ENCODE measurements at regions not wholly inside any gene's neighbourhood (a gene's known extent, or its start where the extent isn't known, plus 50 kb on each side); places are given as distances from the start of the nearest gene placed in this dataset.

DNA sequence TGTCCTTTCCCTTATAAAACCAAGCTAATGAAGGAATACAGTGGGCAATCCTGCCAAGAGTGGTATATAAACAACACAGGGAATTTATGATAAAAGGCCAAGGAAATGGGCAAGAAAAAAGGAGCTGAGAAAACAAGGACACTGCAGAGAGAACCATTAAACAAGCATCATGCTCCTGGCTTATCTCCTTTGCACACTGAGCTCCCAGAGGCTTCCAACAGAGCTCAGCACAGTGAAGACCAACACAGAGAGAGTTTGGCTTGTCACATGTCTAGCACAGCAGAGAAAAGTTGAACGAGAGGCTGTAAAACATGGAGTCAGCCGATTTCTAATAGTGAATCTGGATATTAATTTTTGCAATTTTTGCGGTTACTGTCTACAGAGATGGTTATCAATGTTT, 68.0 kb upstream of the KLF7 start:
- TF ChIP-seq CTCF (IDR thresholded peaks at IDR 0.05) = no peak
- H3K27ac ChIP-seq = no peak overlapping the region

GRCh38 chr2:207235621-207236020, 69.9 kb upstream of the KLF7 start:
- Histone ChIP-seq H3K4me2 (ENCODE audit: low read length) (no peak overlapping the region), H3K4me3 (ENCODE audit: low read depth, low read length) (no peak overlapping the region), H3K4me1 (no peaks in the 10 kb centered on the region), H2AFZ (no peak overlapping the region), H3K27ac (no peak overlapping the region), H3K9ac (no peak overlapping the region), H3K79me2 (no peaks in the 10 kb centered on the region), H3K36me3 (ENCODE audit: control insufficient read depth, insufficient read depth, low read length) (no peaks in the 10 kb centered on the region), H3K27me3 (ENCODE audit: control insufficient read depth, insufficient read depth, low read length) (no peaks in the 10 kb centered on the region), H3K9me3 (ENCODE audit: control insufficient read depth, low read length) (no peaks in the 10 kb centered on the region)
- TF ChIP-seq CTCF (IDR thresholded peaks at IDR 0.05) = no peak

More for the DNA sequence above, 68.0 kb upstream of the KLF7 start:
- H3K4me3 ChIP-seq (ENCODE audit: low read depth, low read length) = no peak overlapping the region
- no peak overlapping the region for H3K9ac ChIP-seq
- no peaks in the 10 kb centered on the region for H3K36me3 ChIP-seq (ENCODE audit: control insufficient read depth, insufficient read depth, low read length)
- no peak overlapping the region for H2AFZ ChIP-seq
- H3K79me2 ChIP-seq = no peaks in the 10 kb centered on the region
- H3K27me3 ChIP-seq (ENCODE audit: control insufficient read depth, insufficient read depth, low read length) = no peaks in the 10 kb centered on the region
- no peak overlapping the region for H3K4me2 ChIP-seq (ENCODE audit: low read length)
- no peaks in the 10 kb centered on the region for H3K9me3 ChIP-seq (ENCODE audit: control insufficient read depth, low read length)
- H3K4me1 ChIP-seq = no peaks in the 10 kb centered on the region

DNA sequence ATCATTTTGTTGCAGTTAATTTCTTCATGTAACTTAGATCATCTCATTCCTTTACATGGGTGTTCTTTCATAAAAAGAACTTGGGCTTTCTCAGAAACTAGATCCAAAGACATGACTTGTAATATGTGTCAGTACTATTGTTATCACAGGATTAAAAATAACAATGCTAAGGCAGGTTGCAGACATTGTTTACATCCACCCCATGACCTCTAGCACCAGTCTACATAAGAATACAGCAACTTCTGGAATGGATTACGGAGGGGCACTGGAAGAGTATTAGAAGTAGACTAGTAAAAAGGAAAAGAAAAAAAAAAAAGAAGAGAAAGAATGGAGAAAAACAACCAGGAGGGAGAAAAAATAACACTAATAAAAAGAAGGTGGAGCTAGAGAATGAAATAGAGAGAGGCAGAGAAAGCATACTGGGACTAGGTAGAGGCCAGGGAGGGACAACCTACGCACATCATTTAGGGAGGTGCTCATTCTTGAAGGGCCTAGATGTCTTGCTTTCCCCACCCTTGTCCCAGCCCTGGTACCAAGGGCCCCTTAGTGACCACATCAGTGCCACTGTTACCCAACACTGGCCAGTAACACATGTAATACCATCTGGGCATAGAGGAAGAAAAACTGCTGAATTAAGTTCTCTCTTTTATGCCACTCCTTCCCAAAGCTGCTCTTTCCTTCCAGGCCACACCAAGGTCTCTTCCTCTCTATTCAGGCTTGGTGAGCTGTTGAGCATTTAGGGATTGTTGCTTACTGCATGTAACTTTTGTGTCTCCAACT, 70.6 kb upstream of the KLF7 start:
- Histone ChIP-seq H3K9me3 (ENCODE audit: control insufficient read depth, low read length) (no peaks in the 10 kb centered on the region), H3K27ac (no peak overlapping the region), H3K4me1 (no peaks in the 10 kb centered on the region)

GRCh38 chr2:207238831-207239701, 73.3 kb upstream of the KLF7 start:
- Histone ChIP-seq H3K79me2 (no peaks in the 10 kb centered on the region), H3K27ac (no peak overlapping the region), H3K4me2 (ENCODE audit: low read length) (no peak overlapping the region), H2AFZ (no peak overlapping the region), H3K36me3 (ENCODE audit: control insufficient read depth, insufficient read depth, low read length) (no peaks in the 10 kb centered on the region), H3K4me1 (no peaks in the 10 kb centered on the region), H3K9me3 (ENCODE audit: control insufficient read depth, low read length) (no peaks in the 10 kb centered on the region), H3K4me3 (ENCODE audit: low read depth, low read length) (no peak overlapping the region), H3K9ac (no peak overlapping the region), H3K27me3 (ENCODE audit: control insufficient read depth, insufficient read depth, low read length) (no peaks in the 10 kb centered on the region)
- no peak for TF ChIP-seq CTCF (IDR thresholded peaks at IDR 0.05)

More for the DNA sequence above, 70.6 kb upstream of the KLF7 start:
- Histone ChIP-seq H3K27me3 (ENCODE audit: control insufficient read depth, insufficient read depth, low read length) (no peaks in the 10 kb centered on the region), H3K79me2 (no peaks in the 10 kb centered on the region), H3K4me3 (ENCODE audit: low read depth, low read length) (no peak overlapping the region), H2AFZ (no peak overlapping the region), H3K36me3 (ENCODE audit: control insufficient read depth, insufficient read depth, low read length) (no peaks in the 10 kb centered on the region), H3K9ac (no peak overlapping the region), H3K4me2 (ENCODE audit: low read length) (no peak overlapping the region)
- no peak for TF ChIP-seq CTCF (IDR thresholded peaks at IDR 0.05)

All from parathyroid adenoma (tissue), 2 donors.